ENCODE measurements at regions not wholly inside any gene's neighbourhood (a gene's known extent, or its start where the extent isn't known, plus 50 kb on each side); places are given as distances from the start of the nearest gene placed in this dataset.

DNA sequence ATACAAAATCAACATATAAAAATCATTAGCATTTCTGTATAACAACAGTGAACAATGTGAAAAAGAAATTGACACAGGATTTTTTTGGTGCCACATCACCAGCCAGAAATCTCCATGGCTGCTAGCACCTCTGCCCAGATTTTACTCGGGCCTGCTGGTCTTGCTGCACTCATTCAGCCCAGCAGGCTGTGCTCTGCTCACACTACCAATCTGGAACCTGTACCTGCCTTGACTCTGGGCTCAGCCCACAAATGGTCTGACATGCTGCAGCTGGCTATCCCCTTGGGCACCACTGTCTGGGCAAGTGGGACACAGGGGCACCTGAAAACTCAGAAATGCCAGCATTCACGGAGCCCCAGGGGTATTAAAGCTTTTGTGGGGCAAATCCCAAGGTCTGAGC, 392.5 kb upstream of the NRXN1 start:
- FAIRE-seq (no peak), DNase-seq (ENCODE audit: low spot score in 2 of 2) (no peak)

GRCh38 chr2:51420511-51420910, 388.6 kb upstream of the NRXN1 start:
- DNase-seq (ENCODE audit: low spot score in 2 of 2), result no peak
- FAIRE-seq, result no peak

GRCh38 chr2:51413726-51414125, 381.8 kb upstream of the NRXN1 start:
- DNase-seq (ENCODE audit: low spot score in 2 of 2), result no peak
- FAIRE-seq, result no peak

DNA sequence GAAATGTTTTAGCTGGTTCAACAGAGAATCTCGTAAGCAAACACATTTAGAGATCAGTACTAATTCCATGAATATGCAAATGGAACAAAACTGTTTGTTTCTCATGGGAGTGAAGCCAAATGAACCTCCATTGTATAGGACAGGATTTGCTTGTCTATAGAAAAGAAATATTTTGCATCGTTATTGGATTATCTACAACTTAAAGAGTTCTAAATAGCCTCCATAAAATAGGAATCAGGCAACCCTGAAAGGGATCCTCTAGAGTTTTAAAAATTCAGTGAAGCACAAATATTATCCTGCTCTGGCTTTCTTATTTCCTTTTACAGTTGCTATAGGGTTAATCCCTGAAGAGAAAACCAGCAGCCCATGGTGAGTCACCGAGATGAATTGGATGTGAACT, 378.4 kb upstream of the NRXN1 start:
- FAIRE-seq (no peak), DNase-seq (ENCODE audit: low spot score in 2 of 2) (no peak)

- FAIRE-seq, result no peak
Measured at GRCh38 chr2:51409920-51410319, 378.0 kb upstream of the NRXN1 start.

GRCh38 chr2:51404226-51404625, 372.3 kb upstream of the NRXN1 start:
- DNase-seq (ENCODE audit: low spot score in 2 of 2) (no peak), FAIRE-seq (no peak)

More at GRCh38 chr2:51409920-51410319, 378.0 kb upstream of the NRXN1 start:
- no peak for DNase-seq (ENCODE audit: low spot score in 2 of 2)

- no peak for DNase-seq (ENCODE audit: low spot score in 2 of 2)
Measured at GRCh38 chr2:51401546-51401945, 369.6 kb upstream of the NRXN1 start.

DNA sequence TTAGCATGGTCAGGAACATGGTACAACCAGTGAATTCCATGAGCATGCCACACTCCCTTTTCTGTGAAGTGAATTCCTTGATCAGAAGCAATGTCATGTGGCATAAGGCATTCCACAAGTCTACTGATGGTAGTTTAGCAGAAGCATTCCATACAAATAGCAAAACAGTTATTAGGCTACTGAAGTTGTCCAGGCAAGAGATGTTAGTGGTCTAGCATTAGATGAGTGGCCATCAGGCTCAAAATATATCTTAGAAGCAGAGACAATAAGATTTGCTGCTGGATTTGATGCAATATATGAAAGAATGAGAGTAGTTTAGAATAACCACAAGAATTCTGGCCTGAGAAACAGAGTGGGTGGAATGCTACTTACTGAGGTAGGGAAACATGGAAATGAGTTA, 355.3 kb upstream of the NRXN1 start:
- no peak for DNase-seq (ENCODE audit: low spot score in 2 of 2)
- no peak for FAIRE-seq

More at GRCh38 chr2:51401546-51401945, 369.6 kb upstream of the NRXN1 start:
- no peak for FAIRE-seq

GRCh38 chr2:51379997-51380396, 348.1 kb upstream of the NRXN1 start:
- no peak for FAIRE-seq

DNA sequence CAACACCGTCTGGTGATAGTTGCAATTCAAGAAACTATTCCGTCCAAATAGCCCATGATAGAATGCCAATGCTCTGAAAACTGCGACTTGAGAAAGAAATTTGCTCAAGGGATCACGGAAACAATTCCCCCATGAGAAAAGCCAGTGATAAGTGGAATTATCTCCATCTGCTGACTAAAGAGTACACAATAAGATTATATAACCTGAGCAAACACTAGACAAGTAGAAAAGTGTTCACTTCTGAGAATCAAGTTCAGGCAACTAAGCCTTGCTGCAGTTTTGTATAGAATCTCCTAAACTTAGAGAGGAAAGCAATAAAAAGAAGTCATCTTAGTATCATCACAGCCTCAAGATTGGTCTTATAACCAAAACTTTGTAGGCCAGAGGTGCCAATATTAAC, 336.3 kb upstream of the NRXN1 start:
- no peak for FAIRE-seq

More at GRCh38 chr2:51379997-51380396, 348.1 kb upstream of the NRXN1 start:
- DNase-seq (ENCODE audit: low spot score in 2 of 2), result no peak

GRCh38 chr2:51350100-51350499, 318.2 kb upstream of the NRXN1 start:
- DNase-seq (ENCODE audit: low spot score in 2 of 2) (no peak), FAIRE-seq (no peak)

More for the DNA sequence above, 336.3 kb upstream of the NRXN1 start:
- no peak for DNase-seq (ENCODE audit: low spot score in 2 of 2)

DNA sequence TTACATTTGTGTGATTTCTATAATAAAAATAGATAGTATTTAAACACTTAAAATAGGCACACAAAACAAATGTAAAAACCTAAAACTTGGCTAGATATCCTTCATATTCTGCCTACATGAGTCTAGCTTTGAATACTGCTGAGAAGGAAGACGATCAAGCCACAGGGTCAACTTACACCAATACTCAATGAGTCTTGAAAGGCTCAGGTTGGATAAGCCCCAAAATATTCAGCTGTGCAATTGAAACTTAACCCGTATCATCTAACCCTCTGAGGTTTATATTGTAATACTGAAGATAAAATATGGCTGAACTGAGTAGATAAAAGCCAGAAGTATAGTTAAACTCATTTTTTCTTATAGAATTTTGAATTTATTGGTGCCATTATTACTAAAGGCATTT, 313.0 kb upstream of the NRXN1 start:
- no peak for DNase-seq (ENCODE audit: low spot score in 2 of 2)
- FAIRE-seq, result no peak

DNA sequence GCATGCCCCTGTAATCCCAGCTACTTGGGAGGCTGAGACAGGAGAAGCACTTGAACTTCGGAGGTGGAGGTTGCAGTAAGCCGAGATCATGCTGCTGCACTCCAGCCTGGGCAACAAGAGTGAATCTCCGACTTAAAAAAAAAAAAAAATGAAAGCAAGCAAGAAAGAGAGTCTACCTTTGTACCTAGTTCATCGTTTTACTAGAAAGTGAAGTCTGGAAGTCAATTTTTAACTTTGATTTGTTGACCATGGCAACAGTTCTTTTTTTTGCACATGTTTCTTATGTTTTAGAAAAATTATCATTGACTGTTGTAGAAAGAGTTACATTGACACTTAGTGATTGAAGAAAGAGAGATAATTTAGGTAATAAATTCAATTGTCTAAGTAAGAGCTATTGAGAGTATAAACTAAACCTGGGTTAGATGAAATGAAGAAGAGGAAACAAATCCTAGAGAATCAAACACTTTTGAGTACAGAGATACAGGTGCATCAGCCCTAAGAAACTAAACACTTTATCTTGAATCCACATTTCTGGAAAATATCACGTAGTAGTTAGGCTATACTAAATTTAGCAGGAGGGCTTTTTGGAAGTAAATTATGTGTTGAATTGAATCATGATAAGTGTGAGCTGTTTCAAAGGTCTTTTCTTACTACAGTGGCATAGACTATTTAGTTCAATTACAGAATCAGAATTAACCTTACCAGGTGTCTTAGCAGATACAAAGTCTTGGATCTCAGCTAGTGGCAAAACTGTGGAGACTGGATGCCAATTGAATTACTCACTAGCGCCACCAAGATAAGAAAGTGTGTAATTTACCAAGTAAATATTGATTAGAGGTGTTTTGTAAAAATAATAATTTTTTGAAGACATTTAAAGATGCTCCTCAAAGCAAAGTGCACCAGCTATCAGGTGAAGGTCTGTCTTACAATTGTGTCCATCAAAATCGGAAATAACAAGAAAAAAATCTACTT, 303.4 kb upstream of the NRXN1 start:
- FAIRE-seq (no peak), DNase-seq (ENCODE audit: low spot score in 2 of 2) (no peak)

DNA sequence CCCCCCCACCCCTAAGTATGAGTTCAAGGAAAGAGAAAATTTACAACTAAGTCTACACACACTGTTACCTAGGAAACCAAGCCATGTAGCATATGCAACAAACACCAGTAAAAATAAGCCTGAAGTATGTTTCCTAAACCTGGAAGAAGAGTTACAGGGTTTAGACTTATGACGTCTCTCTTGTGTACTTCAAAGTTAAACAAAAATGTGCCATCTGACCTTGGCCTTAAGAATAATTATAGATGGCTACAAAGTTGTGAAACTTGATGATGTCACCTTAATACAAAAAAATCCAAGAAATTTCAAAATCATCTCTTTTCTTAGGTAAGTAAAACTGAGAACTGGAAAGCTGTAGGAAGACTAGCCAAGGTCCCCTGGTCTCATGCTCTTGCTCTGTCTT, 297.6 kb upstream of the NRXN1 start:
- DNase-seq (ENCODE audit: low spot score in 2 of 2) (peak in 1 of 2 donors; percentile 10), FAIRE-seq (no peak)

DNA sequence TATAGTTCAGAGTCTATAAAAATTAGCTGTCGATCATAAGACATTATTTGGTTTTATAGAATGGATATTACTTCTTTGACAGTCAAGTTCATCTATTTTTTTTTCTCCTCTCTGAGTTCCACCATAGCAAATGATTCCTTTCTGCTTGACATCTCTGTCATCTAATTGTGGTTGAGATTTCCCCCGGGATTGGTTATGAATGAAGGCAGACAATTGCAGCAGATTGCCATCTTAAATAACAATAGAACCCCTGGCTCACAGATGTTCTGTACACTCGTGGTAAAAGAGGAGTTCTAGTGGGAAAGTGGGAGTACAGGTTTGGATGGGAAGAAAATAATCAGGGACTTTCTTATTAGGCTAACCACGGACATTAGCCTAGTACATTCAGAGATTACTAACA, 292.1 kb upstream of the NRXN1 start:
- DNase-seq (ENCODE audit: low spot score in 2 of 2), result no peak
- no peak for FAIRE-seq

- no peak for DNase-seq (ENCODE audit: low spot score in 2 of 2)
Measured at GRCh38 chr2:51322613-51323012, 290.7 kb upstream of the NRXN1 start.

DNA sequence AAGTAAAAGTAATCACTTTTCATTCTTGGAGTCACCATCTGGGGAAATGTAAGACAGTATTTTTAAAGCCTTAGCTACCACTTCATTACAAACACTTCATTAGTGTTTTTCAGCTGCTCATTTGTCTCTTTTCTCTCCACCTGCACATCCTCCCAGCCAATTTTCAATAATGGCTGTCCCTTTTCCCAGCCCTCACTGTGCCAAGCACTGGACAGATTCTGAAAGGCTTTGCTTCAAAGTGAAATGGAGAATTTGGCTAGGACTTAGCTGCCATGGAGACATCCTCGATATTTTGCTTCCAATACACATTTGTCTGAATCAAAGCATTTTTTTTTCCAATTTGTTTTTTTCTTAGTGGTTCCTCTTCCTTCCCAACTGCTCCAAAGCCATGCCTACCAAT, 272.4 kb upstream of the NRXN1 start:
- FAIRE-seq, result no peak

More at GRCh38 chr2:51322613-51323012, 290.7 kb upstream of the NRXN1 start:
- no peak for FAIRE-seq

DNA sequence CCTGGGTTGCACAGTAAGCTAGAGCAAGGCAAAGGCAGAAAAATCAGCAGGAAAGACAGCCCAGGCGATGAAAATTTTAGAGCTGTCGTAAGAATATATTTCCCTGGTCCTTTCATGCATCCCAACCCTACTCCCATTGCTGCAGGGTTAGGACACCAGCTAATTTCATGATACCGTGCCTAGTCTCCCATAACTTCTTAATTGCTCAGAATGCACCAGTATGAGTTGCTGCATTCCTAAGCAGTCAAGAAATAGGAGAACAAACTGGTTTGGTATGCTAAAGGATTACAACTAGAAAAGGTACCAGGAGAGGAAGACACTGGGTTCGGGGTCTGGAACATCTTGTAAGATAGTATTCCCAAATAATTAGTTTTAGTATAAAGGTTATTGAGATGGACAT, 269.4 kb upstream of the NRXN1 start:
- no peak for DNase-seq (ENCODE audit: low spot score in 2 of 2)
- no peak for FAIRE-seq

More for the DNA sequence above, 272.4 kb upstream of the NRXN1 start:
- no peak for DNase-seq (ENCODE audit: low spot score in 2 of 2)

GRCh38 chr2:51299370-51299769, 267.4 kb upstream of the NRXN1 start:
- DNase-seq (ENCODE audit: low spot score in 2 of 2) (no peak), FAIRE-seq (no peak)

DNA sequence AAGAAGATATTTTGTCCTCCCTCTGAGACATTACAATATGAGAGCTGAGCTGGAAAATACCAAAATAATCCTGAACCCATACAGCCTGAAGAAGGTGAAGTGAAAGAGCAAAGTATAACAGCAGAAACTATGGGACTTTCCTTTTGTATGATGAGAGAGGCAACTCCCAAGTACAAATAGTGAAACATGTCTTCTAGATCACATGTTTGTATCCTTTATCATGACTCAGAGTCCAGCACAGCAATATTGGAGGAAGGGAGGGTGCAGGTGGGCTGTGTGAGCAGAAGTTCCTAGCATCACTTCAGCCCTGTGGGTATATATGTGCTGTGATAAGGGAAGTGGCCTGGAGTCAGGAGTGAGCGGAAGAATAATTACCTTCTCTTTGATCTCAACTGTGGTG, 265.6 kb upstream of the NRXN1 start:
- FAIRE-seq (no peak), DNase-seq (ENCODE audit: low spot score in 2 of 2) (no peak)

- DNase-seq (ENCODE audit: low spot score in 2 of 2) (no peak), FAIRE-seq (no peak)
Measured at GRCh38 chr2:51293566-51294200, 261.8 kb upstream of the NRXN1 start.
